SK-N-SH treated with all-trans-retinoic acid at 6 μM for 48 hours (cell line): ENCODE measurements at regions not wholly inside any gene's neighbourhood (a gene's known extent, or its start where the extent isn't known, plus 50 kb on each side); places are given as distances from the start of the nearest gene placed in this dataset.

ENCODE experiments used
- ATAC-seq: fragments of 200-7000 bp; cut with Tn5 transposase; 3 replicates; pipeline ENCODE4 v1.9.1; 2020; ENCODE audit warnings: mild to moderate bottlenecking, moderate library complexity
- CREB5 ChIP-seq: fragments of 250-450 bp; sonication (Bioruptor Pico); IDR thresholded peaks from 2 replicates; pipeline ENCODE4 v1.5.1; 2020; ENCODE audit warnings: low read depth, mild to moderate bottlenecking, moderate library complexity
- CSDC2 ChIP-seq: fragments of 250-450 bp; sonication (Bioruptor Pico); IDR thresholded peaks from 2 replicates; pipeline ENCODE4 v1.5.0; 2020; ENCODE audit warnings: mild to moderate bottlenecking, moderate library complexity
- CSRNP3 ChIP-seq: fragments of 250-450 bp; sonication (Bioruptor Pico); IDR thresholded peaks from 2 replicates; pipeline ENCODE4 v1.5.1; 2021; ENCODE audit warnings: mild to moderate bottlenecking, moderate library complexity
- ESRRG ChIP-seq: fragments of 250-450 bp; sonication (Bioruptor Pico); IDR thresholded peaks from 2 replicates; pipeline ENCODE4 v1.6.1; 2021; ENCODE audit warnings: mild to moderate bottlenecking
- ISL1 ChIP-seq: fragments of 250-450 bp; sonication (Bioruptor Pico); IDR thresholded peaks from 2 replicates; pipeline ENCODE4 v2.1.2; 2022; ENCODE audit warnings: mild to moderate bottlenecking, moderate library complexity
- OSR1 ChIP-seq: fragments of 250-450 bp; sonication (Bioruptor Pico); IDR thresholded peaks from 2 replicates; pipeline ENCODE4 v1.8.0; 2022; ENCODE audit warnings: moderate library complexity, mild to moderate bottlenecking, inconsistent platforms
- PATZ1 ChIP-seq: fragments of 250-450 bp; sonication (Bioruptor Pico); IDR thresholded peaks from 2 replicates; pipeline ENCODE4 v1.8.0; 2020; ENCODE audit warnings: mild to moderate bottlenecking, moderate library complexity, borderline replicate concordance
- PPARA ChIP-seq: fragments of 250-450 bp; sonication (Bioruptor Pico); IDR thresholded peaks from 2 replicates; pipeline ENCODE4 v1.5.0; 2020; ENCODE audit warnings: mild to moderate bottlenecking, borderline replicate concordance
- RARB ChIP-seq: fragments of 250-450 bp; sonication (Bioruptor Pico); IDR thresholded peaks from 2 replicates; pipeline ENCODE4 v1.8.0; 2021; ENCODE audit warnings: mild to moderate bottlenecking, moderate library complexity
- SNAI2 ChIP-seq: fragments of 250-450 bp; sonication (Bioruptor Pico); IDR thresholded peaks from 2 replicates; pipeline ENCODE4 v1.5.0; 2020; ENCODE audit warnings: mild to moderate bottlenecking, moderate library complexity
- TCF4 ChIP-seq: fragments of 250-450 bp; sonication (Bioruptor Pico); IDR thresholded peaks from 2 replicates; pipeline ENCODE4 v1.8.0; 2021; ENCODE audit warnings: mild to moderate bottlenecking, moderate library complexity, borderline replicate concordance
- TOX ChIP-seq: fragments of 250-450 bp; sonication (Bioruptor Pico); IDR thresholded peaks from 2 replicates; pipeline ENCODE4 v1.8.0; 2021; ENCODE audit warnings: mild to moderate bottlenecking, moderate library complexity, borderline replicate concordance
- TSHZ2 ChIP-seq: fragments of 250-450 bp; sonication (Bioruptor Pico); IDR thresholded peaks from 2 replicates; pipeline ENCODE4 v1.5.0; 2020; ENCODE audit warnings: mild to moderate bottlenecking, moderate library complexity
- ZC3H10 ChIP-seq: fragments of 250-450 bp; sonication (Bioruptor Pico); IDR thresholded peaks from 2 replicates; pipeline ENCODE4 v1.5.1; 2021; ENCODE audit warnings: mild to moderate bottlenecking, moderate library complexity
- ZFP3 ChIP-seq: fragments of 250-450 bp; sonication (Bioruptor Pico); IDR thresholded peaks from 2 replicates; pipeline ENCODE4 v1.5.0; 2020; ENCODE audit warnings: mild to moderate bottlenecking, moderate library complexity
- ZFP30 ChIP-seq: fragments of 450-650 bp; formaldehyde crosslinking; IDR thresholded peaks from 2 replicates; pipeline ENCODE4 v1.5.0; 2022; ENCODE audit warnings: mild to moderate bottlenecking, moderate library complexity
- ZNF565 ChIP-seq: fragments of 450-650 bp; formaldehyde crosslinking; conservative IDR thresholded peaks from 2 replicates; pipeline ENCODE4 v1.5.0; 2020; ENCODE audit warnings: low read depth, mild to moderate bottlenecking, moderate library complexity
- ZNF70 ChIP-seq: fragments of 450-650 bp; formaldehyde crosslinking; IDR thresholded peaks from 2 replicates; pipeline ENCODE4 v1.5.0; 2020; ENCODE audit warnings: mild to moderate bottlenecking, moderate library complexity
- ZNF8 ChIP-seq: fragments of 450-650 bp; formaldehyde crosslinking; IDR thresholded peaks from 2 replicates; pipeline ENCODE4 v1.5.0; 2020; ENCODE audit warnings: mild to moderate bottlenecking, moderate library complexity

GRCh38 chr14:84425968-84426367 lies 1104.0 kb upstream of the FLRT2 start:
- TF ChIP-seq ZFP3 (CRISPR knock-in tag): no peak
- TF ChIP-seq, all 23 proteins: peak for 0
- no peak for ATAC-seq

- no peak for TF ChIP-seq CREB5 (CRISPR knock-in tag)
- no peak for TF ChIP-seq ZNF565 (CRISPR knock-in tag)
- TF ChIP-seq TOX (CRISPR knock-in tag): no peak
- TF ChIP-seq, all 23 proteins: peak for 0
- ATAC-seq: no peak
Measured at GRCh38 chr14:84432676-84433075, 1097.3 kb upstream of the FLRT2 start.

GRCh38 chr14:84433961-84434360 lies 1096.0 kb upstream of the FLRT2 start:
- TF ChIP-seq TOX (CRISPR knock-in tag): no peak
- ATAC-seq: no peak

GRCh38 chr14:84435820-84436324 lies 1094.1 kb upstream of the FLRT2 start:
- no peak for ATAC-seq
- TF ChIP-seq PATZ1 (CRISPR knock-in tag) (no peak), TCF4 (no peak), PPARA (no peak), TOX (CRISPR knock-in tag) (no peak), CSRNP3 (CRISPR knock-in tag) (no peak), ZNF70 (CRISPR knock-in tag) (no peak), ZNF565 (CRISPR knock-in tag) (no peak)

GRCh38 chr14:84436528-84436927 lies 1093.4 kb upstream of the FLRT2 start:
- ATAC-seq: no peak
- TF ChIP-seq ISL1 (no peak), CSRNP3 (CRISPR knock-in tag) (no peak)

- ATAC-seq: no peak
- TF ChIP-seq ZFP30 (CRISPR knock-in tag) (no peak), ZC3H10 (CRISPR knock-in tag) (no peak), TCF4 (no peak), ISL1 (no peak), OSR1 (no peak), CSRNP3 (CRISPR knock-in tag) (no peak), TSHZ2 (no peak), PPARA (no peak), RARB (CRISPR knock-in tag) (no peak), CREB5 (CRISPR knock-in tag) (no peak), ZNF70 (CRISPR knock-in tag) (no peak), SNAI2 (CRISPR knock-in tag) (no peak), CSDC2 (CRISPR knock-in tag) (no peak), ESRRG (CRISPR knock-in tag) (no peak), ZNF8 (CRISPR knock-in tag) (no peak), ZFP3 (CRISPR knock-in tag) (no peak)
Measured at GRCh38 chr14:84442521-84442920, 1087.4 kb upstream of the FLRT2 start.
